ENCODE measurements at regions not wholly inside any gene's neighbourhood (a gene's known extent, or its start where the extent isn't known, plus 50 kb on each side); places are given as distances from the start of the nearest gene placed in this dataset.

- no peaks in the 10 kb centered on the region for H3K36me3 ChIP-seq
- no peak overlapping the region for H3K4me3 ChIP-seq
- no peak for DNase-seq (ENCODE audit: low spot score in 2 of 2)
- no peak for TF ChIP-seq CTCF (IDR thresholded peaks at IDR 0.05)
- no peaks in the 10 kb centered on the region for H3K27me3 ChIP-seq
- H3K4me1 ChIP-seq = no peaks in the 10 kb centered on the region
- intact Hi-C loops (cut with DNase I) = no loop called here
- no peaks in the 10 kb centered on the region for H3K9me3 ChIP-seq
- H3K27ac ChIP-seq = no peak overlapping the region
These were observed 83.2 kb downstream of the MANEA start for GRCh38 chr6:95660544-95660943.

- no peak for DNase-seq (ENCODE audit: low spot score in 2 of 2)
- Histone ChIP-seq H3K4me1 (no peaks in the 10 kb centered on the region), H3K36me3 (no peaks in the 10 kb centered on the region), H3K4me3 (no peak overlapping the region), H3K9me3 (no peaks in the 10 kb centered on the region), H3K27me3 (no peaks in the 10 kb centered on the region), H3K27ac (no peak overlapping the region)
- TF ChIP-seq CTCF (IDR thresholded peaks at IDR 0.05) = no peak
- intact Hi-C loops (cut with DNase I) = no loop called here
These were observed 92.7 kb downstream of the MANEA start for GRCh38 chr6:95670011-95670463.

GRCh38 chr6:95676011-95676628, 98.8 kb downstream of the MANEA start:
- H3K4me1 ChIP-seq = no peaks in the 10 kb centered on the region
- no peak for DNase-seq (ENCODE audit: low spot score in 2 of 2)
- H3K27ac ChIP-seq = no peak overlapping the region
- intact Hi-C loops (cut with DNase I) = no loop called here
- H3K27me3 ChIP-seq = no peaks in the 10 kb centered on the region
- H3K4me3 ChIP-seq = no peak overlapping the region
- no peaks in the 10 kb centered on the region for H3K9me3 ChIP-seq
- no peak for TF ChIP-seq CTCF (IDR thresholded peaks at IDR 0.05)
- H3K36me3 ChIP-seq = no peaks in the 10 kb centered on the region

- H3K27me3 ChIP-seq = no peaks in the 10 kb centered on the region
- no peak for TF ChIP-seq CTCF (IDR thresholded peaks at IDR 0.05)
- H3K27ac ChIP-seq = no peak overlapping the region
- no peak overlapping the region for H3K4me3 ChIP-seq
- DNase-seq (ENCODE audit: low spot score in 2 of 2) = no peak
- no peaks in the 10 kb centered on the region for H3K4me1 ChIP-seq
- intact Hi-C loops (cut with DNase I) = no loop called here
- H3K36me3 ChIP-seq = no peaks in the 10 kb centered on the region
- H3K9me3 ChIP-seq = no peaks in the 10 kb centered on the region
These were observed 102.6 kb downstream of the MANEA start for GRCh38 chr6:95679981-95680380.

GRCh38 chr6:95681736-95682135, 104.4 kb downstream of the MANEA start:
- H3K27me3 ChIP-seq = no peaks in the 10 kb centered on the region
- intact Hi-C loops (cut with DNase I) = no loop called here

More at GRCh38 chr6:95681736-95682135, 104.4 kb downstream of the MANEA start:
- no peak overlapping the region for H3K27ac ChIP-seq
- no peaks in the 10 kb centered on the region for H3K36me3 ChIP-seq
- no peaks in the 10 kb centered on the region for H3K9me3 ChIP-seq
- H3K4me3 ChIP-seq = no peak overlapping the region
- no peak for DNase-seq (ENCODE audit: low spot score in 2 of 2)
- no peaks in the 10 kb centered on the region for H3K4me1 ChIP-seq
- TF ChIP-seq CTCF (IDR thresholded peaks at IDR 0.05) = no peak

Measured in ascending aorta (tissue), 2 donors.